Keratinocyte (primary cell): ENCODE measurements at regions not wholly inside any gene's neighbourhood (a gene's known extent, or its start where the extent isn't known, plus 50 kb on each side); places are given as distances from the start of the nearest gene placed in this dataset.

Experiments
- DNase-seq: peaks from one replicate; pipeline ENCODE4 v3.0.0-alpha.2; 2011; ENCODE audit warnings: low read depth, missing footprints, low spot score
- FAIRE-seq: peaks from 2 replicates; lab custom pipeline; 2011; peaks lifted over from hg19 to GRCh38; lab: Jason Lieb, UNC
- H2AFZ ChIP-seq: 2 replicates; pipeline ENCODE4 v1.6.0; 2012; ENCODE audit warnings: low read length, control low read depth, inconsistent platforms; ENCODE audit not compliant: control insufficient read depth
- H3K27ac ChIP-seq: 2 replicates; pipeline ENCODE4 v1.5.1; 2011; ENCODE audit warnings: low read length; ENCODE audit not compliant: control insufficient read depth, insufficient read depth
- H3K27me3 ChIP-seq: 3 replicates; pipeline ENCODE4 v1.6.0; 2011; ENCODE audit warnings: low read length; ENCODE audit not compliant: control insufficient read depth, insufficient read depth; ENCODE audit errors: extremely low read depth
- H3K36me3 ChIP-seq, 2 experiments: 2 replicates in 1 of 2; 3 replicates in 1 of 2; pipeline ENCODE4 v1.5.1; 2011; ENCODE audit warnings: low read length in 2 of 2, mild to moderate bottlenecking in 1 of 2; ENCODE audit not compliant: control insufficient read depth in 2 of 2, insufficient read depth in 2 of 2; ENCODE audit errors: extremely low read depth in 1 of 2
- H3K4me1 ChIP-seq: 3 replicates; pipeline ENCODE4 v1.5.1; 2011; ENCODE audit warnings: low read length; ENCODE audit not compliant: control insufficient read depth, insufficient read depth; ENCODE audit errors: extremely low read depth
- H3K4me2 ChIP-seq: 3 replicates; pipeline ENCODE4 v1.6.0; 2011; ENCODE audit warnings: low read depth, low read length; ENCODE audit not compliant: control insufficient read depth, insufficient read depth; ENCODE audit errors: extremely low read depth
- H3K4me3 ChIP-seq, 3 experiments: fragments of 200-600 bp in 1 of 3; sonication (generic) in 1 of 3; 2 replicates in 2 of 3; 3 replicates in 1 of 3; pipeline ENCODE4 v1.5.1; 2011 to 2016; ENCODE audit warnings: low read length in 3 of 3, mild to moderate bottlenecking in 3 of 3, control low read depth in 2 of 3, inconsistent platforms in 1 of 3, low read depth in 1 of 3, mixed read lengths in 1 of 3, mixed run types in 1 of 3, moderate library complexity in 1 of 3; ENCODE audit not compliant: control insufficient read depth in 2 of 3, insufficient read depth in 2 of 3; ENCODE audit errors: extremely low read depth in 1 of 3
- H3K79me2 ChIP-seq: 2 replicates; pipeline ENCODE4 v1.6.0; 2012; ENCODE audit warnings: low read length; ENCODE audit not compliant: control insufficient read depth, insufficient read depth
- H3K9ac ChIP-seq: 3 replicates; pipeline ENCODE4 v1.6.0; 2011; ENCODE audit warnings: low read length; ENCODE audit not compliant: control insufficient read depth, insufficient read depth; ENCODE audit errors: extremely low read depth
- H3K9me1 ChIP-seq: 3 replicates; pipeline ENCODE4 v1.6.0; 2011; ENCODE audit warnings: low read length; ENCODE audit not compliant: control insufficient read depth, insufficient read depth; ENCODE audit errors: extremely low read depth
- H3K9me3 ChIP-seq: 2 replicates; pipeline ENCODE4 v1.5.1; 2012; ENCODE audit warnings: low read depth, low read length; ENCODE audit not compliant: control insufficient read depth
- H4K20me1 ChIP-seq: 3 replicates; pipeline ENCODE4 v1.6.0; 2011; ENCODE audit warnings: low read length; ENCODE audit not compliant: control insufficient read depth, insufficient read depth; ENCODE audit errors: extremely low read depth
- EZH2 ChIP-seq: IDR thresholded peaks from one replicate; pipeline ENCODE4 v1.6.1; 2012; ENCODE audit warnings: inconsistent platforms, mild to moderate bottlenecking, low read length, moderate library complexity
- dilution Hi-C: fragments of 300-500 bp; cut with MboI; formaldehyde crosslinking; loops from one replicate; pipeline ENCODE4 v1.7.0; 2020; ENCODE audit warnings: low sequenced_read_pairs; ENCODE audit not compliant: extremely low pct_ligation_motif_present
- TF ChIP-seq, protein P1 (sequence below), 3 experiments: IDR thresholded peaks in 1 of 3; conservative IDR thresholded peaks in 1 of 3; optimal IDR thresholded peaks in 1 of 3; 2 replicates in 2 of 3; 3 replicates in 1 of 3; pipeline versions ENCODE3 to v1.5.1; 2011; ENCODE audit warnings: low read length in 3 of 3, mild to moderate bottlenecking in 3 of 3, moderate library complexity in 2 of 3, control low read depth in 1 of 3, inconsistent platforms in 1 of 3; ENCODE audit not compliant: insufficient read depth in 2 of 3; ENCODE audit errors: extremely low read depth in 1 of 3

DNA sequence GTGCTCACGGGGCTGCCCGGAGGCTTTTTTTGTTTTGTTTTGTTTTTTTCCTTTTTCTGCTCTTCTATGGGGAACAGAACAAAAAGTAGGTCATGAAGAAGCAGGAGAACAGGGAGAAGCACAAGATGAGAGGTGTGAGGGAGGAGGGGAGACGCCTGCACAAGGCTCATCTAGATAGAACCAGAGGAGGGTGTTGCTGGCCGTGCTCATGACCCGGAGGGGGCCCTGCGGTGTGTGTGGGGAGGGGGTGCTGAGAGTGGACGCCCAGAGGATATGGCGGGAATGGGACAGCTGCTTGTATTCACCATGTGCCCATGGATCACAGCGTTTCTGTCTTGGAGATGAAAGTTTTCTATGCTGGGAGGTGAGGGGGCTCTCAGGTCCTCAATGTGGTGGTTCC is 183.7 kb downstream of the FOXL1 start:
- no peaks in the 10 kb centered on the region for H3K36me3 ChIP-seq
- peak overlapping the region; percentile 55 for H3K4me2 ChIP-seq
- H4K20me1 ChIP-seq, result no peaks in the 10 kb centered on the region
- FAIRE-seq (no peak), DNase-seq (no peak)
- dilution Hi-C loops, result no loop called here
- peaks cover 4% of the 10 kb centered on the region for H3K4me1 ChIP-seq
- no peaks in the 10 kb centered on the region for H3K9me1 ChIP-seq
- H3K27ac ChIP-seq, result no peak overlapping the region
- H3K9ac ChIP-seq, result no peak overlapping the region
- no peaks in the 10 kb centered on the region for H3K9me3 ChIP-seq
- H3K27me3 ChIP-seq, result peaks cover 22% of the 10 kb centered on the region
- TF ChIP-seq, protein P1, sequence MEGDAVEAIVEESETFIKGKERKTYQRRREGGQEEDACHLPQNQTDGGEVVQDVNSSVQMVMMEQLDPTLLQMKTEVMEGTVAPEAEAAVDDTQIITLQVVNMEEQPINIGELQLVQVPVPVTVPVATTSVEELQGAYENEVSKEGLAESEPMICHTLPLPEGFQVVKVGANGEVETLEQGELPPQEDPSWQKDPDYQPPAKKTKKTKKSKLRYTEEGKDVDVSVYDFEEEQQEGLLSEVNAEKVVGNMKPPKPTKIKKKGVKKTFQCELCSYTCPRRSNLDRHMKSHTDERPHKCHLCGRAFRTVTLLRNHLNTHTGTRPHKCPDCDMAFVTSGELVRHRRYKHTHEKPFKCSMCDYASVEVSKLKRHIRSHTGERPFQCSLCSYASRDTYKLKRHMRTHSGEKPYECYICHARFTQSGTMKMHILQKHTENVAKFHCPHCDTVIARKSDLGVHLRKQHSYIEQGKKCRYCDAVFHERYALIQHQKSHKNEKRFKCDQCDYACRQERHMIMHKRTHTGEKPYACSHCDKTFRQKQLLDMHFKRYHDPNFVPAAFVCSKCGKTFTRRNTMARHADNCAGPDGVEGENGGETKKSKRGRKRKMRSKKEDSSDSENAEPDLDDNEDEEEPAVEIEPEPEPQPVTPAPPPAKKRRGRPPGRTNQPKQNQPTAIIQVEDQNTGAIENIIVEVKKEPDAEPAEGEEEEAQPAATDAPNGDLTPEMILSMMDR (optimal IDR thresholded peaks at IDR 0.05 in 1 of 3, IDR thresholded peaks at IDR 0.05 in 1 of 3, conservative IDR thresholded peaks at IDR 0.05 in 1 of 3; ENCODE audit: extremely low read depth in 1 of 3, insufficient read depth in 2 of 3, low read length in 3 of 3), result no peak
- no peak for TF ChIP-seq EZH2
- no peak overlapping the region for H2AFZ ChIP-seq
- H3K79me2 ChIP-seq, result no peaks in the 10 kb centered on the region
- no peak overlapping the region for H3K4me3 ChIP-seq

DNA sequence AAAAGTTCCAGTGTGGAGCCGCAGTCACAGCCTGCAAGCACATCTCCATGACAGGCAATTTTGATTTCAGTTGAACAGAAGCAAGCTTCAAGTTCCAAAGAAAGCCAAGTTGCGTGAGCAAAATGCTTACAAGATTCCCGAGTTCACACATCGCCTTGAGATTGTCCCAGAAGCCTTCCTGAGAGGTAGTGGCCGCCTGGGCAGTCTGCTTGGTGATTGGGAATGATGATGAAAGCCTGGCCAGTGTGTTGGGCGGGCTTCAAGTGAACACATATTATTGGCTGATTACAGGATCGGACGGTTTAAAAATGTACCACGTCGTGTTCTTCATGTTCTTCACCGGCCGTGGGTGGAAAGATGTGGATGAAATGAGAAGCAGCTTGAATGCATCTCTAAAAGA is 185.5 kb downstream of the FOXL1 start:
- FAIRE-seq, result no peak

More for the DNA sequence above, 185.5 kb downstream of the FOXL1 start:
- H3K9ac ChIP-seq, result no peak overlapping the region
- no peak overlapping the region for H2AFZ ChIP-seq
- no peak overlapping the region for H3K4me2 ChIP-seq
- dilution Hi-C loops, result no loop called here
- H3K79me2 ChIP-seq, result no peaks in the 10 kb centered on the region
- no peak overlapping the region for H3K4me3 ChIP-seq
- H3K9me3 ChIP-seq, result no peaks in the 10 kb centered on the region
- peaks cover 25% of the 10 kb centered on the region for H3K27me3 ChIP-seq
- no peaks in the 10 kb centered on the region for H3K36me3 ChIP-seq
- peaks cover 4% of the 10 kb centered on the region for H3K4me1 ChIP-seq
- H3K9me1 ChIP-seq, result no peaks in the 10 kb centered on the region
- no peak for DNase-seq
- H4K20me1 ChIP-seq, result no peaks in the 10 kb centered on the region
- H3K27ac ChIP-seq, result no peak overlapping the region
- TF ChIP-seq EZH2, result no peak
- TF ChIP-seq, protein P1 (optimal IDR thresholded peaks at IDR 0.05 in 1 of 3, IDR thresholded peaks at IDR 0.05 in 1 of 3, conservative IDR thresholded peaks at IDR 0.05 in 1 of 3; ENCODE audit: extremely low read depth in 1 of 3, insufficient read depth in 2 of 3, low read length in 3 of 3), result no peak
